ENCODE measurements at regions not wholly inside any gene's neighbourhood (a gene's known extent, or its start where the extent isn't known, plus 50 kb on each side); places are given as distances from the start of the nearest gene placed in this dataset.

DNA sequence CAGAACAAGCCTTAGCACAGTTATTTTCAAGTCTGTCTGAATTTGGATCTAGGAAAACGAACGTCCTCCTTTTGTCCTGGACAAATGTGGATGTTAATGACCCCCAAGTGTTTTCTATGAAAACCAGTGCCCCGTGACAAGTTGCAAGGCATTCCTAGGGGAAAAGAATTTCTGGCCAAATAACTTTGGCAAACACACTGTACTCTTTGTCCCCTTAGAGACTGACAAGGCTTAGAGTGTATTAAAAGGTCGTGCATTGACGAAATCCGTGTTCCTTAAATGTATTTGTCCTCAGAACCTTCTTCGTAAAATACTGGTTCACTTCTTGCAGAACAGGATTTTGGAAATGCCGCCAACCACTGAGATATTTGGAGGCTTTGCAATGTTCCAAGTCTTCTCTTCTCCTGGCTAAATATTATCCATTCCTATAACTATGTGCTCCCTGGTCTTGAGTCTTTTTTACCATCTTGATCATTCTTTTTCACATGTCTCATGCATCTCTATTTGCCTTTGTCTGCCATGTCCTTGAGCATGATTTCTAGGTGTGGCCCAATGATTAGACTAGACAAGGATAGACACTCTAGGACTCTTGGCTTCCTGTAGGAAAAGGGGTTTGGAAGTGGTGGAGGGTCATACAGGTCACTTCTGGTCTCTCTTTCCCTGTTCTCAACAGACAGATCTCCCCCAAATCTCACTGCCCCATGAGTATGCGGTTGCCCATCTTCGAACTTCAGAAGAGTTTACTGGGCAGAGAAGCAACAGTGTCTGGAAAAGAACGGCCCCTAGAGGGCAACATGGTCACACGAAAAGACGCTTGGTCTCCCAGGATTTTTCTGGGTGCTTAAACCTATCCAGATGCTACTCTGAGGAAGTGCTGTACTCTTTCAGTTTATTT is 117.5 kb downstream of the EDEM1 start:
- peak; percentile 43 for DNase-seq (ENCODE audit: low spot score)

DNA sequence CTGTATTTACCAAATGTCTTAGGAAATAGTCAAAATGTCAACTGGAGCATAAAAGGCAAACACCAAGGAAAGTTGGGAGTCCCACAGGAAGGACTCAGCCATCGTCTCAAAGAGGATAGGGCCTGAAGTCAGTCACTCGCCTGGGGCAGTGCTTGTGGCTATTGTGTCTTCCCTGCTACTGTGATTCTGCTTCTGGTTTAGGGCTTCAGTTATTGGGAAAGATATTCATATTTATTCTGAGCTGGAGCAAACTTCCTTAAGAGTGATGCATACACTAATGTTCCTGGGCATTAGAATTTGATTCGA is 118.1 kb downstream of the EDEM1 start:
- no peak for DNase-seq (ENCODE audit: low spot score)

DNA sequence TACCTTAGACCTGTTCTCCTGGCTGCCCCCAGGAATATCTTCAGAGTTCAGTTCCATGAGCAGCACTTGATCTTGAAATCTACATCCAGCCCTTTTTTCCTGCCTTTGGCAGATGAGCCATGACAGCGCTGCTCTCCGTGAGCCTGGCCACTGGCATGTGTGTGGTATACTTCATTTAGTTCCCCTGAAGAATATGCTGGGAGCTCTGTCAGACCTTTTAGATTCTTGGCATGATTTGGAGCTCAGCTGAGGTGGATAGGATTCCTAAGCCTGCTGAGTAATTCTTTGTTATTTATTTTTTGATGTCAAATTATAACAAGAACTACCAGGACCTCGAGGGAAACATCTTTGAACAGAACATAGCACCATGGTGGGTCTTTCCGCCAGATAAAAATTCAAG is 121.7 kb downstream of the EDEM1 start:
- no peak for DNase-seq (ENCODE audit: low spot score)

DNA sequence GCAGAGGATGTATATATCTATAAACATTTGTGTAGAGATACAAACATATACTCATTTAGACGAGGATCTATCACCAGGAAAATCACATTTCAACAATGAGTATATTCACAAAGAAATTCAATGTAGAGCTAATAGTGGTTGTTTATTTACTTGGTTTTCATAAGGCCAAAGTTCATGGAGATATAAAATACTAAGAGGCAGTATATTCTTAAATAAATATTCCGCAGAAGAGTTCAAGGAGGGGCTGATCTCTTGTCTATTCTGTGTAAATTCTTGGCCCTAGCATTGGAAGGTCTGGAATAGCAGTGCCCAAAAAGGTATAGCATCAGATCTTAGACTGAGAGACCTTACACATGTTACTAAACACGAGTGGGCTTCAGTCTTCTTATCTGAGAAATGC is 122.1 kb downstream of the EDEM1 start:
- DNase-seq (ENCODE audit: low spot score), result no peak

DNA sequence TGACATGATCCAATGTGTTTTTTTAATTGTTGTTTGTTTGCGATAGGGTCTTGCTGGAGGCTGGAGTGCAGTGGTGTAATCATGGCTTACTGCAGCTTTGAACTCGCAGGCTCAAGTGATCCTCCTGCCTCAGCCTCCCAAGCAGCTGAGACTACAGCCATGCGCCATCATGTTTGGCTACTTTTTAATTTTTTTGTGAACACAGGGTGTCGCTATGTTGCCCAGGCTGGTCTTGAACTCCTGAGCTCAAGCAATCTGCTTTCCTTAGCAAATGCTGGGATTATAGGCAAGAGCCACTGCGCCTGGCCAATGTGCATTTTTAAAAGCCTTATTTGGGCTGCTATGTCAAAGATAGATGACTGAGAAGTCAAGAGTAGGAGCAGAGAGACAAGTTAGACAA is 123.0 kb downstream of the EDEM1 start:
- DNase-seq (ENCODE audit: low spot score), result no peak

- DNase-seq (ENCODE audit: low spot score), result no peak
Observed at GRCh38 chr3:5312290-5312689, 124.8 kb downstream of the EDEM1 start.

DNA sequence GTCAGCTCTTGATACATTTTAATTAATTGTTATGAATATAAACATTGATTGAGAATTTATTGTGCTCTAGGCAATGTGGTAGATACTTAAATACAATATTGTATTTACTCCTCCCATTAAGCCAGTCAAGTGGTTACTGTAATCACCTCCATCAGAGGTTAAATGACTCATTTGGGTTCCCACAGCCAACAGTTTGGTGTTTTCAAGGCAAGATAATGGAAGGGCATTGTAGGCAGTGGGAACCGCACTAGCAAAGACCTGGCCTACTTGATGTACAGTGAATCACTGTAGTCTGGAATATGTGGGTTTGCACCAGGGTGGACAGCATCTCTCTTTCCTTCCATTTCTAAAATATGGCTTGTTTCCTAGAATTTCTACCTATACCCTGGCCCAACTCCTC is 127.4 kb downstream of the EDEM1 start:
- DNase-seq (ENCODE audit: low spot score), result no peak

- no peak for DNase-seq (ENCODE audit: low spot score)
Observed at GRCh38 chr3:5317557-5317956, 130.1 kb downstream of the EDEM1 start.

DNA sequence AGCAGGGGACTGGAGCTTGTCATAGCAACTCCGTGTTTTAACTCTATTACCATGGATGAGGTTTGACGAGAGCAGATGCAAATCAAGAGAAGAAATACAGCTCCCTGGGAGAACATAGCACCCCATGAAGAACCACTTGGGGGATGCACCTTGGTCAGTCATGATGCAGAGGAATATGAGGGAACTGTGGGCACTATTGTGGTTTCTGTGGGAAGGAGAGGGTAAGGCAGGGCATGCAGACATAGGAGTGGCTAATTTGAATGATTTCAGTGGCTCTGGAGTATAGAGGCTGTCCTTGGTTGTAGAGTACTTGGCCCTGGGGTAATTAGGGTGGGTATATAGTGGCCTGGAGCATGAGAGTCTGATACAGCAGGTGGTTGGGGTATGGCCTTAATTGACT is 131.9 kb downstream of the EDEM1 start:
- no peak for DNase-seq (ENCODE audit: low spot score)

DNA sequence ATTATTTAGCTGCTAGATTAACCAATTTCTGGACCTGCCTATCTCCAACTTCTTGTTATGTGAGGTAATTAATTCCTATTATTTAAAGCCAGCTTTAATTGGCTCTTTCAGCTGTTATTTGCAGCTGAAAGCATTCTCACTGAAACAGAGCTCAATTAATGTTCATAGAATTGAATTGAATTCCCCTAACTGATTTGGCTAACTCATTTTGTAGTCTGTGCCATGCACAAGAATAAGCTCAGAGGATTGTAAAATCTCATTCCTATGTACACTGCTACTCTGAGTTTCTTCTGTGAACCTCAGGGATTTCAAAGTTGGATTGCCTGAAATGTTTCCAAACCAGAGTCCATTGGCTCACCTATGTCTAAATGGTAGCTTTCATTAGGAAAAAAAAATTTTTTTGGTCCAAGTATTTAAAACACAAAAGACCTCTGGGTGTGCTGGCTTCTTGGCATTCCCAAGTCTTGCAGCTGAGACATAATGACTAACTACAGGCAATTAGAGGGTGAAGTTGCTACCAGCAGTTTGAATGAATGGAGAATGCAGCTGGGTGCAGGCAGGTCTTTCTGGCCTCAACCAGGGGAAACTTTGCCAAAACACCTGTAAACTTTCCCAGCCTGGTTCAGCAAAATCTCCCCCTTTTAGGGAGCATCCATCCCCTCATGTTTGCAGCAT is 134.3 kb downstream of the EDEM1 start:
- DNase-seq (ENCODE audit: low spot score), result no peak

DNA sequence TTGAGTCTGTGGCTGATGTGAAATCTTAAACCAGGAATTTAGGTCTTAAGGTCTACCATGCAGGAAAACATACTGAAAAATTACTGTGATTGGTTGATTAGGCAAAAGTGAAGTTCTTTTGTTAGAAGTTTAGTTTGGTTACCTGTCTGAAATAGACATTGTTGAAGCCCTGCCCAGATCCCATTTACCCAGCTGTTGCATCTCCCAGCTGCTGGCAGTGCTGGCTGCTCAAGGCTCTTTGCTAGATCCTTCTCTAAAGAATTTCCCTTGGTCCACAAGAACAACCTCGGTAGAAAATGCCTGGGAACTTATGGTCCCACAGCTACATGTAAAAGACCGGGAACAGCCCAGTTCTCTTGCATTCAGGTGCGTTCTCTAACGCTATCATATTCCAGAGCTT is 137.3 kb downstream of the EDEM1 start:
- DNase-seq (ENCODE audit: low spot score), result no peak

DNA sequence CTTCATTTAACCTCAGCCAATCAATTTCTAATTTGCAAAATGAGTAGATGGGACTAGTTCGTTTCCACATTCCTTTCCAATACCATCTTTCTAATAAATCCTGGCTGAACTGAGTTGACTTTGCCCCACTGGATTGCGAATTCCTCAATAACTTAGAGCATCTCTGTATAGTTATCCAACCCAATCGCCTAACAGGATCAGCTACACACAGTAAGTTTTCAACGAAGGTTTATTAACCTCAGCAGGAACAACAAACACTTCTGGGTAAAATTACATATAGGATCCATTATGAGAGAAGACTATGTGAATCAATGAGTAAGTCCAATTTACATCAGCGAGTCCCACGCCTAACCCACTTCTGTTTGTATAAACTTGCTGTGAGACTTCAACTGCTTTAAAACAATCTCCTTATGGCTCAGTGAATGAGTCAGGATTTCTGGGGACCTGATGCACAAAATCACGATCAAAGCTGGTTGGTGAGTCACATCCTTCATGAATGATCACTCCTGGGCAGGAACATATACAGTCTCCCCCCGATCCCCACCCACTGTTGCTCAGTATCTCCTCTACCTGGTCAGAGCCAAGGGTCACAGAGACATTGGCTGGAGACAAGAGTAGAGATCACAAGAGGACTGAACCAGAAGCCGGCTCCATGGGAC is 142.8 kb downstream of the EDEM1 start:
- no peak for DNase-seq (ENCODE audit: low spot score)

- no peak for DNase-seq (ENCODE audit: low spot score)
Observed at GRCh38 chr3:5331567-5332269, 144.2 kb downstream of the EDEM1 start.

DNA sequence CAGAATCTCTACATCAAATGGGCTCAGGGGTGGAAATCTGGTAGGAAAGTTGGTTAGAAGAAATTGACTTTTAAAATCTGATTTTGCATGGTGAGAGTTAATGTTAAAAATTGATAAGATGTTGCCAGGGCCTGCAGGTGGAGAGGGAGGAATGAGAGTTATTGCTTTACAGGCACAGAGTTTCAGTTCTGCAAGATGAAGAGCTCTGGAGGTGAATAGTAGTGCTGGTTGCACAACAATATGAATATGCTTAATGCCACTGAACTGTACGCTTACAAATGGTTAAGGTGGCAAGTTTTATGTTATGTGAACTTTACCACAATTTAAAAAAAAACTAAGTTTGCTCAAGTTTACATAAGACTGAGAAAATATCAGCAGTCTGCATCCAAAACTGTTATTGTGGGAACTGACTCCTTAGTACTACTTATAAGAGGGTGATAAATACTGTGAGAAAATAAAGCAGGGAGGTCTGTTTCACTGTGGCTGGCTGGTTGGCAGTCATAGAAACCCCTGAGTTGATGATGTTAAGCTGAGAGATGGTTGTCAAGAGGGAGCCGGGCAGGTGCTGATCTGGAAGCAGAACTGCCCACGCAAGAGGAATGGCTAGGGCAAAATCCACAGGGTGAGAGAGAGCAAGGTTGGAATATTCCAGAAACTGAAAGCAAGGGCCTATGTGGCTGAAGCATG is 144.9 kb downstream of the EDEM1 start:
- DNase-seq (ENCODE audit: low spot score), result no peak

DNA sequence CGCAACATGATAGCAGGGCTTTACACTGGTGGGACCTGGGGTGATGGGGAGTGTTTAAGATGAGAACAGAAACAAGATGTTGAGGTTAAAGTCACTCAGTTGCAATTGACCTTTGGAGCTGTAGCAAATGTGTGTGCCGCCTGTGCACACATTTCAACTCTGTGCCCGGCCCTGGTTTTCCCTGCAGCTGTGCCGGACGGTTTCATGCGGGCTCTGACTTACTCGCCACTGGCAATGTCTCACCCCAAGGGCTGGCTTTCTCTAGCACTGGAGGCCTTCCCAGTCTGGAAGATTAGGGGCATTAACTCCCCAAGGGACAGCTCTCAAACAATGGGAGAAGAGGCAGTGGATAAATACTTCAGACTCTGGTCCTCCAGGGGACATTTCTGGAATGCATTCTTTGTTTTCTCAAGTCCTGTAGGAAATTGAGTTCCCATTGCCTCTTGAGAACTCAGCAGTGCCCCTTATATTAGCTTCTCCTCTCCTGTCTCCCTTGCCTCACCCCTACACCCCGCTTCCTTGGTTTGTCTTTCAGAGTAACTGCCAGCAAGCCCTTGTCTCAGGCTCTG is 152.5 kb downstream of the EDEM1 start:
- no peak for DNase-seq (ENCODE audit: low spot score)

- no peak for DNase-seq (ENCODE audit: low spot score)
Observed at GRCh38 chr3:5341610-5342009, 154.1 kb downstream of the EDEM1 start.

DNA sequence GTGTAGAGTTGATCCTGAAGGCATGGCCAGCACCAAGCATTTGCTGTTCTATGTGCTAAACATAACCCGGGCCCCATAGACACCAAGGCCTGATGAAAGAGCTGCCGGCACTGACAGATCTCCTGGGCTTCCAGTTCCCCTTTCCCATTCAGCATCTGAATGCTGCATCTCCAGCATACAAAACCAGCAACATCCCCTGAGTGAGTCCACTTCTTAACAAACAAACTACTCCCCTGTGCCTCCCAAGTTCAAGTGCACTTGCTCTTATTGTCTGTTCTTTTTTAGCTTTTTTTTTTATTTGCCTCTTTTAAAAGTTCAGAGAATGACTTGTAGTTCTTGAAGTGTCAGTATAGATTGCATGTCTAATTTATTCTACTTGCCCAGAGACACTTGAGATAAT is 156.0 kb downstream of the EDEM1 start:
- no peak for DNase-seq (ENCODE audit: low spot score)

DNA sequence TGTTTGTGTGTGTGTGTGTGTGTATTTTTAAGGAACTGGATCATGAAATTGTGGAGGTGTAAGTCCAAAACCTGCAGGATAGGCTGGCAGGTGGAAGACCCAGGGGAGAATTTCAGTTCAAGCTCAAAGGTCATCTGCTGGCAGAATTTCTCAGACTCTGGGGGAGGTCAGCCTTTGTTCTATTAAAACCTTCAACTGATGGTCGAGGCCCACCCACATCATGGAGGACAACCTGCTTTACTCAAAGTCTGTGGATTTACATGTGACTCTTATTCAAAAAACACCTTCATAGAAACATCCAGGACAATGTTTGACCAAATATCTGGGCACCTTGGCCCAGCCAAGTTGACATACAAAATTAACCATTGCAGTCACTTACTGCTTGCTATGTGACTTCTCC is 157.2 kb downstream of the EDEM1 start:
- no peak for DNase-seq (ENCODE audit: low spot score)

- DNase-seq (ENCODE audit: low spot score), result no peak
Observed at GRCh38 chr3:5347486-5347885, 160.0 kb downstream of the EDEM1 start.

DNA sequence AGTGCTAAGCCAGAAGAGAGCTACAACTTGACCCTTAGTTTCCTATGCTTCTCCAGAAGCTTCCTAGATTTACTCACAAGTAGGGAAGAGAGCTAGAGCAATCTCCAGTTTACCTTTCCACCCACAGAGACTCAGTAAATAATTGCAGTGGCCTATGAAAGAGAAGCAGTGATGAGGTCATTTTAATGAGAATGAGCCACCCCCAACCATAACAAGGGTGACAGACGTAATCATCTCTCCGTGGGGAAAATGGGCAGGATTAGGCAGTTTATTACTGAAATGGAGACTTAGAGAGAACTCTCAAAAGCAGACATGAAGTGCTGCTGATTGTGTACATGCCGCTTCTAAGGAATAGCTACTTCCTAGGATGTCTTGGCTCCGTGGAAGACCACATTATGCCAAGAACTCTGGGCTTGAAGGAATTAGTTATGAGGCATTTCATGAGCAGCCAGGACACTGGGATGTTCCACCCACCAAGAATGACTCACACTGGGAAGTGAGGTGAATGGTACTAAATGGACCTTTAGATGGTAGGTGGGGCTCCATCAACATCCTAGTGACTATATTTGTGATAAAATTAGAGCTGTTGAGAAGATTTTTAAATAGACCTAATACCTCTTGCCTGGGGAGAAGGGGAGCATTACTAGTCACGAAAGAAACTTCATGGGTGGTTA is 160.9 kb downstream of the EDEM1 start:
- no peak for DNase-seq (ENCODE audit: low spot score)

DNA sequence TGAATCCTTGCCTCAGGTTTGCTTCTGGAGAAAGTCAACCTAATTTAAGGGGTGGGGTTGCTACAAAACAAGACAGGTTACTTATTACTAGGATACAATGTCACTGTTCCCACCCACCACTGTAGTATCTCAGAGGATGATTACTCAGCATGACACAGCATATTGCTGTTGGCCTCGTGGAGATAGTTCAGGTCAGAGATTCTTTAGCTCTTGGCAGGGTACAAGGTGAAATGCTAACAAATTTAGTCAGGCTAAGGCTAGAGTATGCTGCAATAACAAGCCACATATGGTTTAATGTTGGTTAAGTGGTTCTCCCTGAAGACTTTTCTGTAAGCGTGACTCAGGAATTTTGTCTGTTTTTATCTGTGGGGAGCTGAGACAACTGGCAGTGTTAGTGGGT is 161.8 kb downstream of the EDEM1 start:
- DNase-seq (ENCODE audit: low spot score), result no peak
